ENCODE measurements at regions not wholly inside any gene's neighbourhood (a gene's known extent, or its start where the extent isn't known, plus 50 kb on each side); places are given as distances from the start of the nearest gene placed in this dataset.
A peak's percentile ranks its signal among the peaks of the same experiment; 100 is the strongest.
"Not testable (repeated sequence)": the region's sequence is repeated elsewhere in the genome, so short reads cannot be mapped to it uniquely, and the experiment has no call there.

DNA sequence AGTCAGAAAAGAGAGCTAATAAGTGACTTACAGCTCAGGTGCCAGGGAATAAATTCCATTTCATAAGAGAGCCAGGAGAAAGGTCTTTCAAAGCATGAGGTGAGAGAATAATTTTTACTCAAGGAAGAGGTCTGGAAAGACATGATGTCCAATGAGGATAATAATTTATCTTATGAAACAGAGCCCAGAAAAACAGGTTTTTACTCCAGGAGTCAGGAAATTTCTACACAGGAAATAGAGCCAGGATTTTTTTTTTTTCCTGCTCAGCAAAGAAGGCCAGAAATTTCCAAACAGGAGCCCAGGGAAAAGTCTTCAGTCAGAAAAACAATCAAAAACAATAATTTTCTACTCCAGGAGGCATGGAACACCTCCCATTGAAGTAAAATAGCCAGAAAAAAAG, 1185.7 kb upstream of the TSPY4 start:
- no peak for DNase-seq (ENCODE audit: low read depth)

DNA sequence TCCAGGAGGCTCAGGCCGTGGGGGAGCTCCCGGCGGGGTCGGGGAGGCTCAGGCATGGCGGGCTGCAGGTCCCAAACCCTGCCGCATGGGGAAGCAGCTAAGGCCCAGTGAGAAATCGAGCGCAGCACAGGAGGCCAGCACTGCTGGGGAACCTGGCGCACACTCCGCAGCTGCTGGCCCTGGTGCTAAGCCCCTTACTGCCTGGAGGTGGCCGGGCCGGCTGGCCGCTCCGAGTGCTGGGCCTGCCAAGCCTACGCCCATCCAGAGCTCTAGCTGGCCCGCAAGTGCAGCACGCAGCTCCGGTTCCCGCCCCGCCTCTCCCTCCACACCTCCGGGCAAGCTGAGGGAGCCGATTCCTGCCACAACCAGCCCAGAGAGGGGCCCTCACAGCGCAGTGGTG, 1208.7 kb upstream of the TSPY4 start:
- DNase-seq (ENCODE audit: low read depth) = no peak

DNA sequence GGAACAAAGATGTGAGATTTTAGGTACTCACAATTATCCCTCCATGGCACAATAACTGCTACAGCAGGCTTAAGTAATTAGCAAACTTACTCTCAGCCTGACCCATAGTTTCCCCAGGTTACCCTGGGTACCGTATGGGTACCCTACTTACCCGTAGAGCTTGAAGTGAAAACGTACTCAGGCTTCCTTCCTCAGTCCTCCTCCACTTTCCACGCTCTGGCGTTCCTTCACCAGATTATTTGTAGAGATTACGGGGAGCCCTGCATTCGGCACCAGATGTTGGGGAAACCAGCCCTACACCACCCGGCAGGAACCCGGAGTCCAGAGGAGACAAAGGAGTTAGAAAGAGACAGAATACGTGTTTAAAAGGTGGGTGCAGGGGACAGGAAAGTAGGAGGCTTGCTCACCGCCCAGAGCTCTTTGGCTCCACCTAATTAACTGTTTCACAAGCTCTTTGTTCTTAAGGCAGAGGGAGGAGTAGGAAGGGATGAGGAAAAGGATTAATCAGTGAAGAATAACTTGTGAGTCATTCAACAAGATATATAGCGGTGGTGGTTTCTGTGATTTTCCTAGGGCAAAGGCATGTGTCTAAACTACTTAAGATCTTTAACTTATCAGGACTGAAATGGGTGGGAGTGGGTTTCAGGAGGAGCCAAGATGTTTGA, 1211.2 kb upstream of the TSPY4 start:
- peak; percentile 29 for DNase-seq (ENCODE audit: low read depth)

DNA sequence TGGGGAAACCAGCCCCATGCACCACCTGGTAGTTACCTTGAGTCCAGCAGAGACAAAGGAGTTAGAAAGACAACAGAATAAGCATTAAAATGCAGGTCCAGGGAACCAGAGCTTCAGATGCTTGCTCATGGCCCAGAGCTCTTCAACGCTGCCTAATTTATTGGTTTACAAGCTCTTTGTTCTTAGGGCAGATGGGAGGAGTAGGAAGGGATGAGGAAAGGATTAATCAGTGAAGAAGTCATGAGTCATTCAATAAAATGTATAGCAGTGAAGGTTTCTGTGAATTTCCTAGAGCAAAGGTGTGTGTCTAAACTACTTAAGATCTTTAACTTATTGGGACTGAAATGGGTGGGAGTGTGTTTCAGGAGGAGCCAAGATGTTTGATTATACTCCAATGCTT, 1210.3 kb upstream of the AMELY start:
- DNase-seq (ENCODE audit: low read depth) = no peak

DNA sequence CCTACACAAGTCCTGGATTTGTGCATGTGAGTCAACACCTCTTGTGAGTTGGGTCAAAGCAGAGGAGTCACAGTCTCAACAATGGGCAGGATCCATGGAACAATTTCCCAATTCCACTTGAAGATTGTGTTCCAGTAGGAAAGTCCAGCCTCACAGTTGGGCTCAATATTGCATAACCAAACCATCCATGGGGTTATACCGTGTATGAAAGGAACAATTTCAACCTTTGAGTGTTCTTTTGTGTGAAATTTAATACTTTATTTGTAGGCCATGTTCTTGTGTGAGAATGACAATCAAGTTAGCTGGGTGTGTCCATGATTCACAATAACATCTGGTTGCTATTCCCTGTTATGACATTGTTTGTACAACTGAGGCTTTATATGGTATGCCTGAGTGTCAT, 1182.9 kb upstream of the AMELY start:
- no peak for DNase-seq (ENCODE audit: low read depth)

DNA sequence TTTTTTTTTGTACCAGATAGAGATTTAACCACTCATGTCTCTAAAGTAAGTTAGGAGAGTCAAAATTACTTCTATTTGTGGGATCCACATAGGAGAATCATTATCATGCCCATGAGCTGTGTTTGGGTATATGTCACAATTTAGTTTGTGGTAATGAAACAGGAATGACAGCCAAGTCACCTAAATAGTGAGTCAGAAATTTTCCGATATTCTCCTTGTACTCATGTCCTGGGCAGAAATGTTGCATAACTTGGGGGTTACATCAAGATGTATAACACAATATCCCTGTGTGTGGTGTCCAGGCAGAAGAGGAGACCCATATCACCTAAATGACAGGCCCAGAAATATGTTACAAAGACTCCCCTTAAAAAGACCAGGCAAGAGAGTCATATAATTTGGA, 1181.4 kb upstream of the AMELY start:
- no peak for DNase-seq (ENCODE audit: low read depth)

DNA sequence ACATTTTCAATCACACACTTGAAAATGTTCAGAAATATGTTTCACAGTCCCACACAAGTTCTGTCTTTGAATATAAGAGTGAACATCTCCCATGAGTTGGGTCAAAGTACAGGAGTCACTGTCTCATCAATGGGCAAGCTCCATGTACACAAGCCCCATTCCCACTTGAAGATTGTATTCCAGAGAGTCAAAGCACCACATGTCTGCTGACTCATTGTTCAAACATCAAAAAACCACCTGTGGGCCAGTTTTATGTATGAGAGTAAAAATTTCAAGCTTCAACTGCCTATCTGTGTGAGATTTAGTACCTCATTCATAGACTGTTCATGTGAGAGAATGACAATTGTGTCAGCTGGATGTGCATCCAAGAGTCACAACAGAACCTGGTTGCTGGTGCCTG, 1174.4 kb upstream of the AMELY start:
- no peak for DNase-seq (ENCODE audit: low read depth)

DNA sequence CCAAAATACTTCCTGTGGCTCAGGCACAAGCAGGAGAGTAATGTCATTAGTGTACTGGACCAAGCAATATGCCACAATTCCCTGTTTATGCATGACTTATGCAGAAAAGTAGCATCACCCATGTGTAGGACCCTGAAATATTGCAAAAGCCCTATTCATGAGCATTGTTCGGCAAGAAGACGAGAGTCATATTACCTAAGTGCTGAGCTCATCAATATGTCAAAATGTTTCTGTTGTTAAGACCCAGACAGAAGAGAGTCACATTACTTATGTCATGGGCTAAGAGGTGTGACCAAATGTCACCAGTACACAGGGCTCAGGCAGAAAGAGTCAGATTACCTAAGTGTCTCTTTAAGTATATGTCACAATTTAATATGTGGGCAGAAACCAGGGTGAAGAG, 1172.6 kb upstream of the AMELY start:
- no peak for DNase-seq (ENCODE audit: low read depth)

DNA sequence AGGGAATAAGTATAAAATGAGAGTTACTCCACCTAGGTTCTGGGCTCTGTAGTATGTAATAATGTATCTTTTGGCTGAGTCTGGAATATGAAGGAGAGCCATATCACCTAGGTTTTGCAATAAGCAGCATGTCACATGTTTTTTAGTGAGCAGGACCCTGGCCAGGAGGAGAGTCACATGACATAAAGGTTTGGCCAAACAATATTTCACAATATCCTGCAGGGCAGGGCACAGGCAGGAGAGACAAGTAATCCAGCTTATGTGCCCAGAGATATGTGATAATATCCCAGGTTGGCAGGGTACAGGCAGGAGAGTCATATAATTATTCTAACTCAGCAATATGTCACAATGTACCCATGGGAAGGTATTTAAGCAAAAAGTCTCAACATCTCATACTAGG, 1169.6 kb upstream of the AMELY start:
- DNase-seq (ENCODE audit: low read depth) = no peak

DNA sequence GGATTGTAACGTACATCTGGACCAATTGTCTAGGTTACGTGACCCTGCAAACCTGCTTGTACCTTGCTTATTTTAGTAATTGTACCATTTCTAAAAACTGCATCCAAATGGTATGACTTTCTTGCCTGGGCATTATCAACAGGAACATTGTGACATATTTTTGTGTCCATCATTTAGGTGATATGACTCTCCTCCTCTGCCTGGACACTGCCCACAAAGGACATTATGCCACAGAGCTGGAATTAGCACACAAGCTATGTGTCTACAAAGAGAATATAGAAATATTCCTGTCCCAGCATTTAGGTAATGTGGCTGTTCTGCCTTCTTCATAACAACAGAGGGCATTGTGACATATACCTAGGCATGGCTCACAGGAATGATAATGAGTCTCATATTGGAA, 1153.7 kb upstream of the AMELY start:
- no peak for DNase-seq (ENCODE audit: low read depth)

DNA sequence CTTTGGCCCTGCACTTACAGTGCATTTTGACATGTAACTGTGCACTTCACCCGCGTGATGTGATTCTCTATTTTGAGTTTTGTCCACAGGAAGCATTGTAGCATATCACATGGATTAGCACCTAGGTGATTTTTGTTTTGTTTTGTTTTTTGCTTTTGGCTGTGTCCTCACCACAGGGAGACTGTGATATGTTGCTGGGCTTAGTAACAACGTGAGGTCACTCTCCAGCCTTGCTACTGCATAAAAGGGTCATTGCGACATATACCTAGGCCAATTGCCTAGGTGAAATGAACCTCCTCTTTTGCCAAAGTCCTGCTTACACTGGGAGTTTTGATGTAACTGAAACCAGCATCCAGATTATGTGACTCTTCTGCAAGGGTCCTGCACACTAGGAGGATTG, 1152.9 kb upstream of the AMELY start:
- DNase-seq (ENCODE audit: low read depth) = no peak

DNA sequence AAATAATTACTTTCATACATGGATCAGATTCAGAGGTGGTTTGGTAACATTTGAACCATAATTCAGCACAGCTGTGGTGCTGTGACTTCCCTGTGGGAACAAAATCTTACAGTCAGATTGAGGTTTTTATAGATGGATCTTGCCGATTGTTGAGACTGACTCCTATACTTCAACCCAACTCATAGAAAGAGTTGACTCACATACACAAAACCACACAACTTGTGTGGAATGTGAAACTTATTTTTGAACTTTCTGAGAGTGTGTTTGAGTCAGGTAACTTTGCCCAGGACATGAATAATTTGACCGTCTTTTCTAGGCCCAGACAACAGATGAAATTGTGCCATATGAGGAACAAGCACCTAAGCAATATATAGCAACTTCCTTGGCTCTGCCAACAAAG, 1152.4 kb upstream of the AMELY start:
- no peak for DNase-seq (ENCODE audit: low read depth)

DNA sequence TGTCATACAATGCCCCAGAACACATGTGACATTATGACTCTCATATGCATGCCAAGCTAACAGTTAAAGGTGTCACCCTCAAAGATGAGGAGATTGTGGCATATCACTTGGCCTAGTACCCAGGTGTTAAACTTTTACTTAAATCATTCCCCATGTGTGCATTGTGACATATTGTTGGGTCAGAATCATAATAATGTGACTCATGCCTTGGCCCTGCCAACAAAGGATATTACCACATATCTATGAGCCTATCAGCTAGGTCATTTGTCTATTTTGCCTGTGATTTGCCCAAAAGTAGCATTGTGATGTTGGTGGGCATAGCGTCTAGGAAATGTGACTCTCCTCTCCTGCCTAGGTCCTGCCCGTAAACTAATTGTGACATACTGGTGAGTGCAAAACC, 1147.1 kb upstream of the AMELY start:
- DNase-seq (ENCODE audit: low read depth) = peak; percentile 22

DNA sequence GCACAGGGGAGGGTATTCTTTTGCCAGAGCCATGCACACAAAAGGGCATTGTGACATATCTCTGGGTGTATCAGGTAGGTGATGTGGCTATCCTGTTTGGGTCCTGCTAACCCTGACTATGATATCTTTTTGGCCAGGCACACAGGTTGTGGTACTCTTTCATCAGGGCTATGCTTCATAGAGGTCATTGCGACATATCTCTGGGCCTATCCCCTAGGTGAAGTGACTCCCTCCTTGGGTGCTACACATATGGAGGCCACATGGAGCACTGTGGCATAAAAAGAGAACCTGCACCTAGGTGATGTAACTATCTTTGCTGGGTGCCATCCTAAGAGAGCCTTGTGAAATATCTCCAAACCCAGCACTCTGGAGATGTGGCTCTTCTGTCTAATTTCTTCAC, 1139.8 kb upstream of the AMELY start:
- DNase-seq (ENCODE audit: low read depth) = no peak

DNA sequence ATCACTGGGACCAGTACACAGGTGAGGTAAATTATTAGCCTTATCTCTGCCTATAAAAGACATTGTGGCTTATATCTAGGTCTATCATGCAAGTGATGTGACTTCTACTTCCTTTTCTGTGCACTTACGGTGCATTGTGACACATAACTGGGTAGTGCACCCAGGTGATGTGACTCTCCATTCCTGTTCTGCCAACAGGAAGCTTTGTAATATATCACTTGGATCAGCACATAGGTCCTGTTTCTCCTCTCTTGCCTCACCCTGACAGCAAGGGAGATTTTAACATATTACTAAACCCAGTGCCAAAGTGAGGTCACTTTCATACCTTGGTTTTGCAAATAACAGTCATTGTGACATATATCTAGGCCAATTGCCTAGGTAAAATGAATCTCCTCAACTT, 1129.7 kb upstream of the AMELY start:
- DNase-seq (ENCODE audit: low read depth) = no peak

DNA sequence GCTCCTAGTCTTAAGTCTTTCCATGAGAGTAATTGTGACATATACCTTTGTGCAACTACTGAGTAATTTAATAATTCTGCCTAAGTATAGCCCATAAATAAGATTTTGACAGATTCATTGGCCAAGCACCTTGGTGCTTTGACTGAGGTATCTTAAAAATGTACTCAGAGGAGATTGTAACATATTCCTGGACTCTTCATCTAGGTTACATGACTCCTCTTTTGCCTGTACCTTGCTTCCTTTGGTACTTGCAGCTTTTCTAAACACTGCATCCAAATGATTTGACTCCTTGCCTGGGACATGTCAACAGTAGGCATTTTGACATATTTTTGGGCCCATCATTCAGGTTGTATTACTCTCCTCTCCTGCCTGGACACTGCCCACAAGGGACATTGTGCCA, 1125.0 kb upstream of the AMELY start:
- DNase-seq (ENCODE audit: low read depth) = no peak

DNA sequence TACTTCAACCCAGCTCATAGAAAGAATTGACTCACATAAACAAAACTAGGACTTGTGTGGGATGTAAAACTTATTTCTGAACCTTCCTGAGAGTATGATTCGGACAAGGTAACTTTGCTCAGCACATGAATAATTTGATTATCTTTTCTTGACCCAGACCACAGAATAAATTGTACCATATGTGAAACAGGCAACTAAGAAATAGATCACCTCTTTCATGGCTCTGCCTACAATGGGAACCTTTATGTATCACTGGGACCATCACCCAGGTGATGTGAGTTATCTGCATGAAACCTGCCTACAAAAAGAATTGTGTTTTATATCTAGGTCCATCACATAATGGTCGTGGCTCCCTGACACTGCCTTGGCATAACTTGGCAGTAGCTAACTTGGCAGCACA, 1124.1 kb upstream of the AMELY start:
- DNase-seq (ENCODE audit: low read depth) = no peak

DNA sequence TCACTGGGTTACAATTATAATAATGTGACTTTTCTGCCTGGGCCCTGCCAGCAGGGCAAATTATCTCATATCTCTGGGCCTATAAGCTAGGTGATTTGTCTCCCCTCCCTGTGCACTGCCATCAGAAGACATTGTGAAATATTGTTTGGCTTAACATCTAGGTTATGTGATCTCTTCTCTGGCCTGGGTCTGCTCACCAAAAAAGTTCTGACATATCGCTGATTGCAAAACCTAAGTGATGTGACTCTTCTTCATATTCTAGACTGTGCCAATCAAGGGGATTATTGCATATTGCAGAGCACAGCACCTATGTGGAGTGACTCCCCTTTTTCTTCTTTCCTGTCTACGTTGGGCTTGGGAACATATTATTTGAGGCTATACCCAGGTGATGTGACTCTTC, 1123.1 kb upstream of the AMELY start:
- DNase-seq (ENCODE audit: low read depth) = no peak

DNA sequence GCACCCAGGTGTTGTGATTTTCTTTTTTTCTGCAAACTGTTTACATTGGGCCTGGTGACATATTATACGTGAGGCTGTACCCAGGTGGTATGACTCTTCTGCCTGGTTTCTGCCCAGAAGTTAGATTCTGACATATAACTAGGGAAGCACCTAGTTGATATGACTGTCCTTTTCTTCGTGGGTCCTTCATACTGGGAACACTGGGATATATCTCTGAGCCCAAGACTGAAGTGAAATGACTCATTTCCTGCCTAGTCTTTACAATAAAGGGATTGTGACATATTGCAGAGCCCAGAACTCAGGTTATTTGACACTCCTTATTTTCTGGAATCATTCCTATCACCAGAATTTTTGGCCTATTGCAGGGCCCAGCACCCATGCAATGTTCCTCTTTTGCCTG, 1121.6 kb upstream of the AMELY start:
- no peak for DNase-seq (ENCODE audit: low read depth)

DNA sequence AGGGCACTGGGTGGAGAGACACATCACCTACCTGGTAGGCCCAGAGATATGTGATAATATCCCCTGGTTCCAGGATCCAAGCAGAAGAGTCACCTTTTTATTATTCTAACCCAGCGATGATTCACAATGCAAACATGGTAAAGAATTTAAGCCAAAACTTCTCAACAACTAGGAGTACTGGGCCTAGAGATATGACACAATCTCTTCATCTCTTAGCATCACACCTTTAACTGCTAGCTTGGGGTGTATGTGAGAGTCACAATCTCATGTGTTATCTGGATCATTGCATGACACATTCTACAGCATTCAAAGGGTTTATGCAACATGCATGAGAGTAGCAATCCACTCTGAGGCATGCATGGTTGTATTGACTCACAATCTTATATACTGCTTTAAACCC, 1109.0 kb upstream of the AMELY start:
- no peak for DNase-seq (ENCODE audit: low read depth)

DNA sequence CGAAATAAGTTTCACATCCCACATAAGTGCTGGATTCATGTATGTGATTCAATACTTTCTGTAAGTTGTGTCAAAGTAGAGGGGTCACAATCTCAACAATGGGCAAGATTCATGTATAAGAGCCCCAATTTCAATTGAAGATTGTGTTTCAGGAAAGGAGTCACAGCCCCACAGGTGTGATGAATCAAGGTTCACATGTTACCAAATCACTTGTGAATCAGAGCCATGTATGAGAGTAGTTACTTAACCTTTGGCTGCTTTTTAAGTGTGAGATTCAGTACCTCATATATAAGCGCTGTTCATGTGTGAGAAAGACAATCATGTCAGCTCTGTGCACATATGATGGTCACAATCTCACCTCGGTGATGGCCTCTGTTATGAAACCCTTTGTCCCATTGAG, 1100.0 kb upstream of the AMELY start:
- DNase-seq (ENCODE audit: low read depth) = no peak

DNA sequence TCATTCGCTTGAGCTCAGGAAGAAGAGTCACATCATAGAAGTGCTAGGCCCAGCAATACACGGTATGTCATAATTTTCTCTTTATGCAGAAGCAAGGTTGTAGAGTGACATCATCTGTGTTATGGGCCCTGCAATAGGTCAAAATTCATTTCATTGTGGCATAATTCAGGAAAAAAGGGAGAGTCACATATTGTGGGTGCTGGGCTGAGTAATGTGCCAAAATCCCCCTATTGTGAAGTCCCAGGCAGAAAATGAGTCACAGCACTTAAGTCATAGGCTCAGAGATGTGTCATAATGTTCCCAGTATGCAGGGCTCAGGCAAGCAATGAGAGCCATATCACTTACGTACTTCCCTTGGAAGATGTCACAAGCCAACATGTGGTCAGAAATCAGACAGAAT, 1092.6 kb upstream of the AMELY start:
- peak; percentile 55 for DNase-seq (ENCODE audit: low read depth)

DNA sequence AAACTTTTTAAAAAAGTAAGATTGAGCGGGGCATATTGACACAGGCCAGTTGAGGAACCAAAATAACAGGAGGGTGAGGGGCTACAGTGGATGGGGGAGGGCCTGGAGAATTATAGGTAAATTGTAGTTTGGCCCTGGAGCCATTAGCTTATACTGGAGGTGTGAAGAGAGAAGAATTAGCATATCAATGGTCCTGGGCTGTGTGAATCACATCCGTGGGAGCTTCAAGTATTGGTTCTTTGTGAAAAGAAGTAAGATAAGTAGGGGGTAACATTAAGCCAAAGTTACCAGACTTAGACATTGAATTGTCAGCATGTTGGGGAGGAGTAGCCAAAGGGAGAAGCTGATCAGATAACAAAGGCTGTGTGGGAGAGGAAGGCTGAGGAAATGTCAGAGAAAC, 1085.2 kb upstream of the AMELY start:
- no peak for DNase-seq (ENCODE audit: low read depth)

DNA sequence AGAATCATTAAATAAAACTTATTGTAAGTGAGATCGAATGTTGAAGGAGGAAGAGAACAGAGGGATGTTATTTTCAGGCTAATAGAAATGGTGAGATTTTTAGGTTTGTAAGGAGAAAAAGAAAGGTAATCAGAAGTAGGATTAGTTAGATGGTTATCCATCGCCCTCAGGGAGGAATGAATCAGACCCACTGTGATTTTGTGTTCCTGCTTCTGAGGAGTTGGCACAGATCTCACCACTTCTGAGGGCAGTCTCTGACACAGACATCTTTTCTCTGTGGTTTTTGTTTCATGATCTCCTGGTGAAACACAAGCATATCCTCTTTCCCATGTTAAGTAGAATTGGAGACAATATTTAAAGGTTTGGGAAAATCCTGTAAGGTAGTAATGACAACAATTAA, 1083.2 kb upstream of the AMELY start:
- not testable (repeated sequence) for DNase-seq (ENCODE audit: low read depth)

DNA sequence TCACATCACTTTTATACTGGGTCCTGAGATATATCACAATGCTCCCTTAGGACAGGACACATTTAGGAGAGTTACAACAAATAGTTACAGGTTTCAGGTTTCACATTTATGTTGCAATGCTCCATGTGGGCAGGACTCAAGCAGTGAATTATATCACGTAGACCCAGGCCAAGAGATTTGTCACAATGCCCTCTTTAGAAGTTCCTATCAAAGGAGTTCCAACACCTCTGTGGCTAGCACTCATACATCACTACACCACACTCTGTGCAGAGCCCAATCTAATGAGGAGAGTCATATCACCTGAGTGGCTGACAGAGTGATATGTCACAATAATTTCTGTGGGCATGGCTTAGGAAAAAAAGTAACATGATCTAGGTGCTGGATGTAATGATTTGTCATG, 1068.2 kb upstream of the AMELY start:
- DNase-seq (ENCODE audit: low read depth) = no peak
